BLaER1 treated with 17β-estradiol and CSF1 and Interleukin-3, amounts not matched to agents 10 nM and 100 nM (cell line): ENCODE measurements at regions not wholly inside any gene's neighbourhood (a gene's known extent, or its start where the extent isn't known, plus 50 kb on each side); places are given as distances from the start of the nearest gene placed in this dataset.
A peak's percentile ranks its signal among the peaks of the same experiment; 100 is the strongest.

ENCODE experiments used
- H3K27ac ChIP-seq, 11 experiments: shearing (Covaris generic); formaldehyde crosslinking; 2 replicates each; pipeline ENCODE4 v1.8.1; 2022
- H3K27me3 ChIP-seq, 11 experiments: shearing (Covaris generic); formaldehyde crosslinking; 2 replicates each; pipeline ENCODE4 v1.8.1; 2022
- H3K36me3 ChIP-seq, 11 experiments: shearing (Covaris generic); formaldehyde crosslinking; 2 replicates each; pipeline ENCODE4 v1.8.1; 2022
- H3K4me1 ChIP-seq, 10 experiments: shearing (Covaris generic); formaldehyde crosslinking; 2 replicates each; pipeline ENCODE4 v1.8.1; 2022
- H3K4me2 ChIP-seq, 11 experiments: shearing (Covaris generic); formaldehyde crosslinking; 2 replicates each; pipeline ENCODE4 v1.8.1; 2022
- H3K4me3 ChIP-seq, 10 experiments: shearing (Covaris generic); formaldehyde crosslinking; 2 replicates each; pipeline ENCODE4 v1.8.1; 2022
- H3K9ac ChIP-seq, 11 experiments: shearing (Covaris generic); formaldehyde crosslinking; 2 replicates each; pipeline ENCODE4 v1.8.1; 2022
- H3K9me3 ChIP-seq, 11 experiments: shearing (Covaris generic); formaldehyde crosslinking; replicated peaks in 1 of 11; 2 replicates each; pipeline ENCODE4 v1.8.1; 2022
- H4K20me1 ChIP-seq, 11 experiments: shearing (Covaris generic); formaldehyde crosslinking; 2 replicates each; pipeline ENCODE4 v1.8.1; 2022
- Cebpa-rat ChIP-seq, 11 experiments: shearing (Covaris generic); IDR thresholded peaks; 2 replicates each; pipeline ENCODE4 v1.8.1; 2022

- no peak overlapping the region for H3K4me2 ChIP-seq
Observed at GRCh38 chr20:50312682-50313521, 122.3 kb downstream of the CEBPB start.

GRCh38 chr20:50313522-50313820 lies 122.8 kb downstream of the CEBPB start:
- H3K36me3 ChIP-seq, result no peaks in the 10 kb centered on the region
- H3K9me3 ChIP-seq, result peaks cover 0 to 5% (median 0%) of the 10 kb centered on the region in 11 experiments; a peak in 1 of 22 replicates
- peaks cover 0 to 37% (median 11%) of the 10 kb centered on the region in 10 experiments; a peak in 13 of 20 replicates for H3K4me1 ChIP-seq
- H3K4me2 ChIP-seq, result no peak overlapping the region
- no peak overlapping the region for H3K27ac ChIP-seq
- H3K9ac ChIP-seq, result no peak overlapping the region
- H4K20me1 ChIP-seq, result no peaks in the 10 kb centered on the region; a peak in 1 of 22 replicates
- peaks cover 0 to 10% (median 0%) of the 10 kb centered on the region in 11 experiments; a peak in 3 of 22 replicates for H3K27me3 ChIP-seq
- H3K4me3 ChIP-seq, result no peak overlapping the region
- TF ChIP-seq Cebpa-rat (IDR thresholded peaks at IDR 0.05), result no peak

More at GRCh38 chr20:50312682-50313521, 122.3 kb downstream of the CEBPB start:
- Histone ChIP-seq H3K9ac (no peak overlapping the region), H3K4me3 (no peak overlapping the region), H3K27ac (no peak overlapping the region), H3K9me3 (peaks cover 0 to 5% (median 0%) of the 10 kb centered on the region in 11 experiments; a peak in 1 of 22 replicates), H3K36me3 (no peaks in the 10 kb centered on the region), H3K4me1 (peaks cover 0 to 37% (median 14%) of the 10 kb centered on the region in 10 experiments; a peak in 13 of 20 replicates), H4K20me1 (no peaks in the 10 kb centered on the region; a peak in 1 of 22 replicates), H3K27me3 (peaks cover 0 to 10% (median 0%) of the 10 kb centered on the region in 11 experiments; a peak in 3 of 22 replicates)
- no peak for TF ChIP-seq Cebpa-rat (IDR thresholded peaks at IDR 0.05)

- H3K9ac ChIP-seq, result no peak overlapping the region
- no peaks in the 10 kb centered on the region for H3K36me3 ChIP-seq
- peaks cover 0 to 10% (median 0%) of the 10 kb centered on the region in 11 experiments; a peak in 3 of 22 replicates for H3K27me3 ChIP-seq
- peaks cover 0 to 5% (median 0%) of the 10 kb centered on the region in 11 experiments; a peak in 1 of 22 replicates for H3K9me3 ChIP-seq
- no peak overlapping the region for H3K4me2 ChIP-seq
- no peak overlapping the region for H3K27ac ChIP-seq
- no peak overlapping the region for H3K4me3 ChIP-seq
- H3K4me1 ChIP-seq, result peaks cover 0 to 38% (median 8%) of the 10 kb centered on the region in 10 experiments; a peak in 11 of 20 replicates
- H4K20me1 ChIP-seq, result no peaks in the 10 kb centered on the region; a peak in 1 of 22 replicates
- TF ChIP-seq Cebpa-rat (IDR thresholded peaks at IDR 0.05), result no peak
Observed at GRCh38 chr20:50313827-50314677, 123.4 kb downstream of the CEBPB start.

GRCh38 chr20:50314678-50315335 lies 124.2 kb downstream of the CEBPB start:
- Histone ChIP-seq H3K27me3 (peaks cover 0 to 10% (median 0%) of the 10 kb centered on the region in 11 experiments; a peak in 3 of 22 replicates), H3K27ac (no peak overlapping the region), H3K9ac (no peak overlapping the region), H4K20me1 (no peaks in the 10 kb centered on the region; a peak in 1 of 22 replicates), H3K9me3 (peaks cover 0 to 5% (median 0%) of the 10 kb centered on the region in 11 experiments; a peak in 1 of 22 replicates), H3K4me1 (peaks cover 0 to 35% (median 7%) of the 10 kb centered on the region in 10 experiments; a peak in 10 of 20 replicates), H3K4me2 (no peak overlapping the region), H3K4me3 (no peak overlapping the region), H3K36me3 (no peaks in the 10 kb centered on the region)
- no peak for TF ChIP-seq Cebpa-rat (IDR thresholded peaks at IDR 0.05)

GRCh38 chr20:50315586-50316551 lies 125.2 kb downstream of the CEBPB start:
- Histone ChIP-seq H4K20me1 (no peaks in the 10 kb centered on the region; a peak in 1 of 22 replicates), H3K4me2 (no peak overlapping the region), H3K4me1 (peaks cover 0 to 27% (median 4%) of the 10 kb centered on the region in 10 experiments; a peak in 10 of 20 replicates), H3K36me3 (no peaks in the 10 kb centered on the region), H3K27me3 (peaks cover 0 to 10% (median 0%) of the 10 kb centered on the region in 11 experiments; a peak in 3 of 22 replicates), H3K9ac (no peak overlapping the region), H3K27ac (no peak overlapping the region), H3K4me3 (no peak overlapping the region), H3K9me3 (peaks cover 0 to 5% (median 0%) of the 10 kb centered on the region in 11 experiments; a peak in 1 of 22 replicates)
- no peak for TF ChIP-seq Cebpa-rat (IDR thresholded peaks at IDR 0.05)

- Histone ChIP-seq H3K4me1 (peaks cover 0 to 37% (median 4%) of the 10 kb centered on the region in 10 experiments; a peak in 10 of 20 replicates), H3K4me3 (no peak overlapping the region), H3K9me3 (peaks cover 0 to 5% (median 0%) of the 10 kb centered on the region in 11 experiments; a peak in 1 of 22 replicates), H3K9ac (no peak overlapping the region), H3K4me2 (peak overlapping the region in 2 of 11 experiments; percentile 51 to 76; a peak in 2 of 22 replicates), H3K36me3 (no peaks in the 10 kb centered on the region), H4K20me1 (no peaks in the 10 kb centered on the region; a peak in 1 of 22 replicates), H3K27ac (no peak overlapping the region), H3K27me3 (peaks cover 0 to 10% (median 0%) of the 10 kb centered on the region in 11 experiments; a peak in 3 of 22 replicates)
- TF ChIP-seq Cebpa-rat (IDR thresholded peaks at IDR 0.05), result no peak
Observed at GRCh38 chr20:50317116-50317515, 126.5 kb downstream of the CEBPB start.

- peaks cover 0 to 5% (median 0%) of the 10 kb centered on the region in 11 experiments; a peak in 1 of 22 replicates for H3K9me3 ChIP-seq
- H4K20me1 ChIP-seq, result no peaks in the 10 kb centered on the region; a peak in 1 of 22 replicates
- no peak overlapping the region for H3K4me3 ChIP-seq
- H3K36me3 ChIP-seq, result no peaks in the 10 kb centered on the region
- peaks cover 0 to 10% (median 0%) of the 10 kb centered on the region in 11 experiments; a peak in 3 of 22 replicates for H3K27me3 ChIP-seq
- no peak for TF ChIP-seq Cebpa-rat (IDR thresholded peaks at IDR 0.05)
- no peak overlapping the region for H3K27ac ChIP-seq
- H3K4me2 ChIP-seq, result peak overlapping the region in 3 of 11 experiments; percentile 51 to 76 (median 55); a peak in 5 of 22 replicates
- H3K4me1 ChIP-seq, result peaks cover 0 to 39% (median 4%) of the 10 kb centered on the region in 10 experiments; a peak in 10 of 20 replicates
- H3K9ac ChIP-seq, result no peak overlapping the region
Observed at GRCh38 chr20:50317609-50318008, 127.0 kb downstream of the CEBPB start.
